Neural cell (in vitro differentiated cells): ENCODE measurements at regions not wholly inside any gene's neighbourhood (a gene's known extent, or its start where the extent isn't known, plus 50 kb on each side); places are given as distances from the start of the nearest gene placed in this dataset.

ENCODE experiments used
- H2AFZ ChIP-seq: fragments of 200-600, 300-800 bp; sonication (generic), shearing (Covaris generic); 2 replicates; pipeline ENCODE4 v1.6.0; 2014; ENCODE audit warnings: low read depth, mild to moderate bottlenecking, antibody characterized with exemption, low read length, moderate library complexity
- H3F3A ChIP-seq: fragments of 200-600 bp; shearing (Covaris generic); 2 replicates; pipeline ENCODE4 v1.6.1; 2016; ENCODE audit warnings: mild to moderate bottlenecking, moderate library complexity, mixed read lengths, antibody characterized with exemption, low read length; ENCODE audit not compliant: insufficient read depth, poor library complexity, severe bottlenecking
- H3K27ac ChIP-seq: fragments of 200-600, 300-800 bp; sonication (generic), shearing (Covaris generic); 2 replicates; pipeline ENCODE4 v1.5.1; 2014; ENCODE audit warnings: mild to moderate bottlenecking, low read length, moderate library complexity
- H3K27me3 ChIP-seq: fragments of 300-800, 200-600 bp; sonication (generic), shearing (Covaris generic); 2 replicates; pipeline ENCODE4 v1.6.0; 2014; ENCODE audit warnings: mild to moderate bottlenecking, low read depth, low read length, moderate library complexity; ENCODE audit not compliant: insufficient read depth
- H3K36me3 ChIP-seq: fragments of 300-800, 200-600 bp; sonication (generic), shearing (Covaris generic); 2 replicates; pipeline ENCODE4 v1.5.1; 2014; ENCODE audit warnings: mild to moderate bottlenecking, antibody characterized with exemption, low read length, moderate library complexity; ENCODE audit not compliant: insufficient read depth
- H3K4me2 ChIP-seq: fragments of 300-800, 200-600 bp; sonication (generic), shearing (Covaris generic); 2 replicates; pipeline ENCODE4 v1.6.0; 2014; ENCODE audit warnings: mild to moderate bottlenecking, low read length
- H3K4me3 ChIP-seq: fragments of 300-800, 200-600 bp; sonication (generic), shearing (Covaris generic); 2 replicates; pipeline ENCODE4 v1.5.1; 2014; ENCODE audit warnings: mild to moderate bottlenecking, low read length, moderate library complexity
- H3K79me2 ChIP-seq: fragments of 200-600 bp; shearing (Covaris generic); replicated peaks from 2 replicates; pipeline ENCODE4 v1.6.0; 2014; ENCODE audit warnings: mild to moderate bottlenecking, low read length, moderate library complexity; ENCODE audit not compliant: insufficient read depth
- H3K9ac ChIP-seq: fragments of 300-800, 200-600 bp; sonication (generic), shearing (Covaris generic); 2 replicates; pipeline ENCODE4 v1.6.1; 2016; ENCODE audit warnings: mild to moderate bottlenecking, low read length, mixed read lengths
- H3K9me2 ChIP-seq: fragments of 200-600 bp; shearing (Covaris generic); 2 replicates; pipeline ENCODE4 v1.6.1; 2016; ENCODE audit warnings: mild to moderate bottlenecking, low read length, mixed read lengths; ENCODE audit not compliant: insufficient read depth
- H3K9me3 ChIP-seq: fragments of 200-600, 300-800 bp; sonication (generic), shearing (Covaris generic); 2 replicates; pipeline ENCODE4 v1.6.1; 2016; ENCODE audit warnings: mild to moderate bottlenecking, mixed run types, low read length, moderate library complexity, mixed read lengths
- H4K20me1 ChIP-seq: fragments of 200-600 bp; shearing (Covaris generic); 2 replicates; pipeline ENCODE4 v1.6.1; 2016; ENCODE audit warnings: mild to moderate bottlenecking, mixed run types; ENCODE audit not compliant: insufficient read depth
- EP300 ChIP-seq: fragments of 450-650 bp; conservative IDR thresholded peaks from 2 replicates; pipeline ENCODE4 v1.6.1; 2014; ENCODE audit warnings: antibody characterized with exemption, mild to moderate bottlenecking, moderate library complexity; ENCODE audit not compliant: poor library complexity, severe bottlenecking
- EZH2 ChIP-seq: fragments of 200-600, 300-800 bp; shearing (Covaris generic), sonication (generic); IDR thresholded peaks from 2 replicates; pipeline ENCODE4 v1.6.1; 2014; ENCODE audit warnings: antibody characterized with exemption, low read length, borderline replicate concordance, mild to moderate bottlenecking; ENCODE audit not compliant: insufficient read depth, poor library complexity, severe bottlenecking
- MXI1 ChIP-seq: fragments of 450-650 bp; conservative IDR thresholded peaks from 2 replicates; pipeline ENCODE4 v1.6.1; 2014; ENCODE audit warnings: antibody characterized with exemption, mild to moderate bottlenecking; ENCODE audit not compliant: poor library complexity, severe bottlenecking
- POLR2AphosphoS5 ChIP-seq: IDR thresholded peaks from 2 replicates; pipeline ENCODE4 v1.6.1; 2012
- RAD21 ChIP-seq: fragments of 450-650 bp; conservative IDR thresholded peaks from 2 replicates; pipeline ENCODE4 v1.6.1; 2014; ENCODE audit warnings: antibody characterized with exemption, mild to moderate bottlenecking, moderate library complexity
- SMC3 ChIP-seq: fragments of 450-650 bp; conservative IDR thresholded peaks from 2 replicates; pipeline ENCODE4 v1.6.1; 2014; ENCODE audit warnings: antibody characterized with exemption, mild to moderate bottlenecking, moderate library complexity; ENCODE audit not compliant: poor library complexity
- TAF1 ChIP-seq: IDR thresholded peaks from 2 replicates; pipeline ENCODE4 v1.6.1; 2012; ENCODE audit warnings: low read depth
- TF ChIP-seq, protein P1 (sequence below): IDR thresholded peaks from 2 replicates; pipeline ENCODE4 v1.6.1; 2012; ENCODE audit warnings: borderline replicate concordance
- TF ChIP-seq, protein P2 (sequence below): fragments of 450-650 bp; IDR thresholded peaks from 2 replicates; pipeline ENCODE4 v1.5.1; 2014; ENCODE audit warnings: antibody characterized with exemption, mild to moderate bottlenecking, moderate library complexity; ENCODE audit not compliant: poor library complexity, severe bottlenecking

DNA sequence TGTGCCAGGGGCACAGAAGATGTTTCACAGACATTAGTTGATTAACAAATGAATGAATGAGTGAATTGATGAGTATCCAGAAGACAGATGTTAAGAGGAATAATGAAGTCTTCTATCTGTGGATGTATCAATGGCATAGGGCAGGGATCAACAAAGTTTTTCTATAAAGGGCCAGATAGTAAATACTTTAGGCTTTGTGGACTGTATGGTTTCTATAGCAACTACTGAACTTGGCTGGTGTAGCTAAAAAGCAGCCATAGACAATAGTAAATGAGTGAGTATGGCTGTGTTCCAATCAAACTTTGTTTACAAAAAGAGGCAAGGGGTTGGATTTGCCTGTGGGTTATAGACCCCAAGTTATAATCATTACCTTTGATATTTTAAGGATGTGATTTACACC lies 144.0 kb downstream of the PRL start:
- Histone ChIP-seq H3F3A (no peaks in the 10 kb centered on the region), H3K4me2 (no peak overlapping the region), H3K36me3 (no peaks in the 10 kb centered on the region), H2AFZ (no peak overlapping the region), H3K27me3 (no peaks in the 10 kb centered on the region), H3K4me3 (no peak overlapping the region), H4K20me1 (no peaks in the 10 kb centered on the region), H3K27ac (no peak overlapping the region), H3K9ac (no peak overlapping the region), H3K79me2 (peaks cover 14% of the 10 kb centered on the region), H3K9me3 (no peaks in the 10 kb centered on the region), H3K9me2 (no peaks in the 10 kb centered on the region)
- TF ChIP-seq RAD21 (no peak), SMC3 (no peak), POLR2AphosphoS5 (no peak), MXI1 (no peak), TAF1 (no peak), EZH2 (no peak), EP300 (no peak)
- TF ChIP-seq, protein P1, sequence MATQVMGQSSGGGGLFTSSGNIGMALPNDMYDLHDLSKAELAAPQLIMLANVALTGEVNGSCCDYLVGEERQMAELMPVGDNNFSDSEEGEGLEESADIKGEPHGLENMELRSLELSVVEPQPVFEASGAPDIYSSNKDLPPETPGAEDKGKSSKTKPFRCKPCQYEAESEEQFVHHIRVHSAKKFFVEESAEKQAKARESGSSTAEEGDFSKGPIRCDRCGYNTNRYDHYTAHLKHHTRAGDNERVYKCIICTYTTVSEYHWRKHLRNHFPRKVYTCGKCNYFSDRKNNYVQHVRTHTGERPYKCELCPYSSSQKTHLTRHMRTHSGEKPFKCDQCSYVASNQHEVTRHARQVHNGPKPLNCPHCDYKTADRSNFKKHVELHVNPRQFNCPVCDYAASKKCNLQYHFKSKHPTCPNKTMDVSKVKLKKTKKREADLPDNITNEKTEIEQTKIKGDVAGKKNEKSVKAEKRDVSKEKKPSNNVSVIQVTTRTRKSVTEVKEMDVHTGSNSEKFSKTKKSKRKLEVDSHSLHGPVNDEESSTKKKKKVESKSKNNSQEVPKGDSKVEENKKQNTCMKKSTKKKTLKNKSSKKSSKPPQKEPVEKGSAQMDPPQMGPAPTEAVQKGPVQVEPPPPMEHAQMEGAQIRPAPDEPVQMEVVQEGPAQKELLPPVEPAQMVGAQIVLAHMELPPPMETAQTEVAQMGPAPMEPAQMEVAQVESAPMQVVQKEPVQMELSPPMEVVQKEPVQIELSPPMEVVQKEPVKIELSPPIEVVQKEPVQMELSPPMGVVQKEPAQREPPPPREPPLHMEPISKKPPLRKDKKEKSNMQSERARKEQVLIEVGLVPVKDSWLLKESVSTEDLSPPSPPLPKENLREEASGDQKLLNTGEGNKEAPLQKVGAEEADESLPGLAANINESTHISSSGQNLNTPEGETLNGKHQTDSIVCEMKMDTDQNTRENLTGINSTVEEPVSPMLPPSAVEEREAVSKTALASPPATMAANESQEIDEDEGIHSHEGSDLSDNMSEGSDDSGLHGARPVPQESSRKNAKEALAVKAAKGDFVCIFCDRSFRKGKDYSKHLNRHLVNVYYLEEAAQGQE: no peak
- TF ChIP-seq, protein P2, sequence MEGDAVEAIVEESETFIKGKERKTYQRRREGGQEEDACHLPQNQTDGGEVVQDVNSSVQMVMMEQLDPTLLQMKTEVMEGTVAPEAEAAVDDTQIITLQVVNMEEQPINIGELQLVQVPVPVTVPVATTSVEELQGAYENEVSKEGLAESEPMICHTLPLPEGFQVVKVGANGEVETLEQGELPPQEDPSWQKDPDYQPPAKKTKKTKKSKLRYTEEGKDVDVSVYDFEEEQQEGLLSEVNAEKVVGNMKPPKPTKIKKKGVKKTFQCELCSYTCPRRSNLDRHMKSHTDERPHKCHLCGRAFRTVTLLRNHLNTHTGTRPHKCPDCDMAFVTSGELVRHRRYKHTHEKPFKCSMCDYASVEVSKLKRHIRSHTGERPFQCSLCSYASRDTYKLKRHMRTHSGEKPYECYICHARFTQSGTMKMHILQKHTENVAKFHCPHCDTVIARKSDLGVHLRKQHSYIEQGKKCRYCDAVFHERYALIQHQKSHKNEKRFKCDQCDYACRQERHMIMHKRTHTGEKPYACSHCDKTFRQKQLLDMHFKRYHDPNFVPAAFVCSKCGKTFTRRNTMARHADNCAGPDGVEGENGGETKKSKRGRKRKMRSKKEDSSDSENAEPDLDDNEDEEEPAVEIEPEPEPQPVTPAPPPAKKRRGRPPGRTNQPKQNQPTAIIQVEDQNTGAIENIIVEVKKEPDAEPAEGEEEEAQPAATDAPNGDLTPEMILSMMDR: no peak

GRCh38 chr6:22153384-22154158 lies 143.3 kb downstream of the PRL start:
- Histone ChIP-seq H3K27ac (no peak overlapping the region), H2AFZ (no peak overlapping the region), H4K20me1 (no peaks in the 10 kb centered on the region), H3K9me2 (no peaks in the 10 kb centered on the region), H3K4me2 (no peak overlapping the region), H3K27me3 (no peaks in the 10 kb centered on the region), H3K9me3 (no peaks in the 10 kb centered on the region), H3K36me3 (no peaks in the 10 kb centered on the region), H3K9ac (no peak overlapping the region), H3F3A (no peaks in the 10 kb centered on the region), H3K79me2 (peaks cover 10% of the 10 kb centered on the region), H3K4me3 (no peak overlapping the region)
- TF ChIP-seq, protein P2: no peak
- TF ChIP-seq POLR2AphosphoS5 (no peak), EZH2 (no peak)
